CD14-positive monocyte (primary cell): ENCODE measurements at regions not wholly inside any gene's neighbourhood (a gene's known extent, or its start where the extent isn't known, plus 50 kb on each side); places are given as distances from the start of the nearest gene placed in this dataset.

ENCODE experiments used
- DNase-seq, 3 donors: peaks; one replicate each; pipeline ENCODE4 v3.0.0-alpha.2; 2011 to 2022
- H2AFZ ChIP-seq: 2 replicates; pipeline ENCODE4 v1.6.0; 2012; ENCODE audit warnings: mild to moderate bottlenecking, low read depth, low read length, inconsistent platforms; ENCODE audit not compliant: insufficient read depth, poor library complexity, severe bottlenecking
- H3K27ac ChIP-seq, 2 donors: 1 replicate in 1 of 2; 2 replicates in 1 of 2; pipeline ENCODE4 v1.5.1; 2012 to 2013; ENCODE audit warnings: low read length in 2 of 2, control low read depth in 1 of 2, inconsistent platforms in 1 of 2, low read depth in 1 of 2, mild to moderate bottlenecking in 1 of 2
- H3K27me3 ChIP-seq, 2 donors: one replicate each; pipeline versions ENCODE4 v1.6.0 to v1.6.1; 2011 to 2013; ENCODE audit warnings: low read length in 2 of 2; ENCODE audit not compliant: control insufficient read depth in 2 of 2, insufficient read depth in 2 of 2
- H3K36me3 ChIP-seq, 2 donors: replicated peaks in 1 of 2; 1 replicate in 1 of 2; 2 replicates in 1 of 2; pipeline versions ENCODE4 v1.5.1 to v1.6.1; 2012 to 2013; ENCODE audit warnings: low read length in 2 of 2, control low read depth in 1 of 2, inconsistent platforms in 1 of 2, mild to moderate bottlenecking in 1 of 2; ENCODE audit not compliant: insufficient read depth in 2 of 2, control insufficient read depth in 1 of 2
- H3K4me1 ChIP-seq, 2 donors: 1 replicate in 1 of 2; 2 replicates in 1 of 2; pipeline versions ENCODE4 v1.5.1 to v1.6.1; 2012 to 2013; ENCODE audit warnings: low read length in 2 of 2, control low read depth in 1 of 2, inconsistent platforms in 1 of 2, mild to moderate bottlenecking in 1 of 2, moderate library complexity in 1 of 2; ENCODE audit not compliant: insufficient read depth in 2 of 2, control insufficient read depth in 1 of 2
- H3K4me2 ChIP-seq: replicated peaks from 2 replicates; pipeline ENCODE3; 2012; ENCODE audit warnings: low read length, moderate library complexity, mild to moderate bottlenecking; ENCODE audit not compliant: poor library complexity, severe bottlenecking; ENCODE audit errors: extremely low read depth
- H3K4me3 ChIP-seq, 3 experiments: fragments of 200-600 bp in 1 of 3; sonication (generic) in 1 of 3; replicated peaks in 1 of 3; 1 replicate in 2 of 3; 2 replicates in 1 of 3; pipeline ENCODE4 v1.5.1; 2011 to 2013; ENCODE audit warnings: low read length in 3 of 3, mild to moderate bottlenecking in 3 of 3, control low read depth in 2 of 3, low read depth in 2 of 3, inconsistent platforms in 1 of 3, moderate library complexity in 1 of 3
- H3K79me2 ChIP-seq: 2 replicates; pipeline ENCODE4 v1.6.0; 2012; ENCODE audit warnings: mild to moderate bottlenecking, control low read depth, inconsistent platforms, low read length, moderate library complexity; ENCODE audit not compliant: insufficient read depth
- H3K9ac ChIP-seq: 2 replicates; pipeline ENCODE4 v1.6.0; 2017; ENCODE audit warnings: low read length, mild to moderate bottlenecking; ENCODE audit not compliant: insufficient read depth, poor library complexity, severe bottlenecking
- H3K9me3 ChIP-seq, 2 donors: replicated peaks in 1 of 2; 1 replicate in 1 of 2; 2 replicates in 1 of 2; pipeline versions ENCODE4 v1.5.1 to v1.6.1; 2012 to 2013; ENCODE audit warnings: low read length in 2 of 2, control low read depth in 1 of 2; ENCODE audit not compliant: control insufficient read depth in 1 of 2, insufficient read depth in 1 of 2
- H4K20me1 ChIP-seq: 2 replicates; pipeline ENCODE4 v1.6.0; 2012; ENCODE audit warnings: mild to moderate bottlenecking, low read length, control low read depth, moderate library complexity; ENCODE audit not compliant: insufficient read depth
- H3K27ac Mint-ChIP-seq, 7 donors: one replicate each; pipeline ENCODE4 v1.8.0; 2020; ENCODE audit warnings: mild to moderate bottlenecking in 7 of 7, mixed read lengths in 7 of 7, moderate library complexity in 6 of 7, inconsistent platforms in 2 of 7
- H3K27me3 Mint-ChIP-seq, 3 donors: one replicate each; pipeline ENCODE4 v1.8.0; 2021 to 2022; ENCODE audit warnings: low read depth in 3 of 3, mild to moderate bottlenecking in 3 of 3, mixed read lengths in 3 of 3, moderate library complexity in 3 of 3, inconsistent platforms in 1 of 3
- H3K36me3 Mint-ChIP-seq, 2 donors: one replicate each; pipeline ENCODE4 v1.8.0; 2020; ENCODE audit warnings: mixed read lengths in 2 of 2, inconsistent platforms in 1 of 2, mild to moderate bottlenecking in 1 of 2
- H3K4me1 Mint-ChIP-seq: one replicate; pipeline ENCODE4 v1.8.0; 2020; ENCODE audit warnings: mild to moderate bottlenecking, mixed read lengths
- H3K4me3 Mint-ChIP-seq, 2 donors: one replicate each; pipeline ENCODE4 v1.8.0; 2020; ENCODE audit warnings: mild to moderate bottlenecking in 2 of 2, mixed read lengths in 2 of 2, moderate library complexity in 1 of 2
- H3K9me3 Mint-ChIP-seq, 7 donors: one replicate each; pipeline ENCODE4 v1.8.0; 2020 to 2022; ENCODE audit warnings: mixed read lengths in 7 of 7, mild to moderate bottlenecking in 6 of 7, moderate library complexity in 6 of 7, inconsistent platforms in 2 of 7
- WGBS: methylation state at CpG from one replicate; pipeline ENCODE4 v1.1.5; 2013; ENCODE audit warnings: missing lambda C conversion rate; ENCODE audit not compliant: insufficient coverage; 5-methylcytosine and 5-hydroxymethylcytosine counted together
- intact Hi-C, 2 donors: fragments of 100-400 bp; cut with micrococcal nuclease; formaldehyde crosslinking; loops; one replicate each; pipeline versions ENCODE4 v1.15.0 to v1.15.1; 2023
- TF ChIP-seq, protein P1 (sequence below): fragments of 200-600 bp; IDR thresholded peaks from one replicate; pipeline ENCODE4 v1.8.0; 2022; ENCODE audit warnings: antibody characterized with exemption, mild to moderate bottlenecking

DNA sequence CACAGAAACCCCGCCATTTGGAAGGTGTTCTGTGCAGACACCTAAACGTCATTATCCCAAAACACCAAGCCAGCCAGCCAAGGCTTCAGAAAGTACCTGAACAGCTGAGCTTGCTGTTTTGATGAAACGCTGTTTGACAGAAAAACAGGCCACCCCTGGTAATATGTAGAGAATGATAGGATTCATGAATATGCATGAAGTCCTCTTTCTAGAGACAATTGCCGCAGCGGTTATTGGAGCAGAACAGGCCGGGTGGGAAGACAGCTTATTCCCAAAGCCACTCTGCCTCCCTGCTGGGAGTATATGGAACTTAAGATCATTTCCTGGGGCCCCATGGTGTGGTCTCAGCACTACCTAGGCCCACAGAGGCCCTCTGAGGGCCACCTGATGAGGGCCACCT lies 229.5 kb downstream of the UQCRFS1 start:
- H3K4me3 Mint-ChIP-seq = no peak overlapping the region
- no peaks in the 10 kb centered on the region for H4K20me1 ChIP-seq
- H3K27me3 Mint-ChIP-seq = peaks cover 1 to 5% (median 3%) of the 10 kb centered on the region in 3 donors
- no peak for DNase-seq
- no peak overlapping the region for H3K9ac ChIP-seq
- peaks cover 0 to 25% (median 8%) of the 10 kb centered on the region in 7 donors for H3K9me3 Mint-ChIP-seq
- H3K27ac ChIP-seq = no peak overlapping the region
- no peak overlapping the region for H3K27ac Mint-ChIP-seq
- H3K79me2 ChIP-seq = no peaks in the 10 kb centered on the region
- no peaks in the 10 kb centered on the region for H3K36me3 ChIP-seq
- H3K4me1 ChIP-seq = no peaks in the 10 kb centered on the region
- no peak overlapping the region for H2AFZ ChIP-seq
- H3K9me3 ChIP-seq = peaks cover 0 to 5% of the 10 kb centered on the region in 2 donors
- H3K4me2 ChIP-seq = no peak overlapping the region
- H3K4me3 ChIP-seq = no peak overlapping the region
- WGBS = 79% methylated on average over 4 of the region's 6 CpGs
- TF ChIP-seq, protein P1, sequence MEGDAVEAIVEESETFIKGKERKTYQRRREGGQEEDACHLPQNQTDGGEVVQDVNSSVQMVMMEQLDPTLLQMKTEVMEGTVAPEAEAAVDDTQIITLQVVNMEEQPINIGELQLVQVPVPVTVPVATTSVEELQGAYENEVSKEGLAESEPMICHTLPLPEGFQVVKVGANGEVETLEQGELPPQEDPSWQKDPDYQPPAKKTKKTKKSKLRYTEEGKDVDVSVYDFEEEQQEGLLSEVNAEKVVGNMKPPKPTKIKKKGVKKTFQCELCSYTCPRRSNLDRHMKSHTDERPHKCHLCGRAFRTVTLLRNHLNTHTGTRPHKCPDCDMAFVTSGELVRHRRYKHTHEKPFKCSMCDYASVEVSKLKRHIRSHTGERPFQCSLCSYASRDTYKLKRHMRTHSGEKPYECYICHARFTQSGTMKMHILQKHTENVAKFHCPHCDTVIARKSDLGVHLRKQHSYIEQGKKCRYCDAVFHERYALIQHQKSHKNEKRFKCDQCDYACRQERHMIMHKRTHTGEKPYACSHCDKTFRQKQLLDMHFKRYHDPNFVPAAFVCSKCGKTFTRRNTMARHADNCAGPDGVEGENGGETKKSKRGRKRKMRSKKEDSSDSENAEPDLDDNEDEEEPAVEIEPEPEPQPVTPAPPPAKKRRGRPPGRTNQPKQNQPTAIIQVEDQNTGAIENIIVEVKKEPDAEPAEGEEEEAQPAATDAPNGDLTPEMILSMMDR = no peak
- intact Hi-C loops = no loop called here
- H3K36me3 Mint-ChIP-seq = no peaks in the 10 kb centered on the region
- H3K4me1 Mint-ChIP-seq = no peaks in the 10 kb centered on the region
- no peaks in the 10 kb centered on the region for H3K27me3 ChIP-seq

DNA sequence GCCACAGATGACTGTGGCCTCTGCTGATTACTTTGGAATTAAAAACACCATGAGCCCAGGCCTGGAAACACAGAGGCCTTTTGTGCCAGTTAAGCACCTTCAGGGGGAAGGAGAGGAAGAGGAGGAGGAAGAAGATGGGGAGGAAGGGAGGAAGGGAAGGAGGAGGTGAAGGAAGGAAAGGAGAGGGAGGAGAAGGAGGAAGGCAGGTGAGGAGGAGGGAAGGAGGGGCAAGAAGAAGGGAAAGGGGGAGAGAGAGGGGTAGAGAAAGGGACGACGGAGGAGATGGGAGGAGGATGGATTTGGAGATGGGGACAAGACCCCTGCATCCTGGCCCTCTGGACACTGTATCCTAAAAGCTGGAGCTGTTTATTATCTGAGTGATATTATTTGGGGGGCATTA lies 231.0 kb downstream of the UQCRFS1 start:
- H3K4me1 Mint-ChIP-seq = no peaks in the 10 kb centered on the region
- Histone ChIP-seq H3K36me3 (no peaks in the 10 kb centered on the region), H3K4me1 (no peaks in the 10 kb centered on the region), H3K79me2 (no peaks in the 10 kb centered on the region), H3K27me3 (no peaks in the 10 kb centered on the region), H3K4me3 (no peak overlapping the region), H3K9ac (no peak overlapping the region), H3K4me2 (no peak overlapping the region), H4K20me1 (no peaks in the 10 kb centered on the region), H2AFZ (no peak overlapping the region), H3K27ac (no peak overlapping the region), H3K9me3 (peaks cover 0 to 5% of the 10 kb centered on the region in 2 donors)
- H3K9me3 Mint-ChIP-seq = peaks cover 0 to 15% (median 6%) of the 10 kb centered on the region in 7 donors
- H3K4me3 Mint-ChIP-seq = no peak overlapping the region
- H3K27me3 Mint-ChIP-seq = peaks cover 0 to 5% (median 3%) of the 10 kb centered on the region in 3 donors
- intact Hi-C loops = no loop called here
- DNase-seq = no peak
- TF ChIP-seq, protein P1 = no peak
- peak overlapping the region in 1 of 7 donors; percentile 35 for H3K27ac Mint-ChIP-seq
- no peaks in the 10 kb centered on the region for H3K36me3 Mint-ChIP-seq
- WGBS = 79% methylated on average over 2 of the region's 2 CpGs
